GM19238 (cell line): ENCODE measurements at regions not wholly inside any gene's neighbourhood (a gene's known extent, or its start where the extent isn't known, plus 50 kb on each side); places are given as distances from the start of the nearest gene placed in this dataset.
"Not testable (repeated sequence)": the region's sequence is repeated elsewhere in the genome, so short reads cannot be mapped to it uniquely, and the experiment has no call there.

Experiments
- DNase-seq: peaks from one replicate; pipeline ENCODE4 v3.0.0; 2011; ENCODE audit warnings: low spot score; ENCODE audit not compliant: insufficient read length

- no peak for DNase-seq
Measured at GRCh38 chr5:154557548-154557947, 79.5 kb upstream of the HAND1 start.

GRCh38 chr5:154547551-154547950, 69.5 kb upstream of the HAND1 start:
- no peak for DNase-seq

GRCh38 chr5:154546719-154547118, 68.7 kb upstream of the HAND1 start:
- no peak for DNase-seq

- no peak for DNase-seq
Measured at GRCh38 chr5:154544646-154545045, 66.6 kb upstream of the HAND1 start.

- no peak for DNase-seq
Measured at GRCh38 chr5:154543380-154543779, 65.4 kb upstream of the HAND1 start.

- DNase-seq, result no peak
Measured at GRCh38 chr5:154542581-154542980, 64.6 kb upstream of the HAND1 start.

- no peak for DNase-seq
Measured at GRCh38 chr5:154542000-154542399, 64.0 kb upstream of the HAND1 start.

GRCh38 chr5:154541553-154541952, 63.5 kb upstream of the HAND1 start:
- DNase-seq, result no peak

- DNase-seq, result no peak
Measured at GRCh38 chr5:154540600-154540999, 62.6 kb upstream of the HAND1 start.

- no peak for DNase-seq
Measured at GRCh38 chr5:154538492-154538891, 60.5 kb upstream of the HAND1 start.

- not testable (repeated sequence) for DNase-seq
Measured at GRCh38 chr5:154536439-154536838, 58.4 kb upstream of the HAND1 start.

- DNase-seq, result no peak
Measured at GRCh38 chr5:154535535-154535934, 57.5 kb upstream of the HAND1 start.

GRCh38 chr5:154534457-154535050, 56.5 kb upstream of the HAND1 start:
- no peak for DNase-seq

- DNase-seq, result no peak
Measured at GRCh38 chr5:154529282-154529681, 51.3 kb upstream of the HAND1 start.

- no peak for DNase-seq
Measured at GRCh38 chr5:154528005-154528594, 50.1 kb upstream of the HAND1 start.
